HL-60 (cell line): ENCODE measurements at regions not wholly inside any gene's neighbourhood (a gene's known extent, or its start where the extent isn't known, plus 50 kb on each side); places are given as distances from the start of the nearest gene placed in this dataset.

Source experiments
- CTCF ChIP-seq: IDR thresholded peaks from one replicate; pipeline ENCODE4 v1.5.1; 2011; ENCODE audit warnings: low read length, control low read depth, inconsistent platforms; ENCODE audit not compliant: insufficient read depth
- POLR2AphosphoS5 ChIP-seq: IDR thresholded peaks from 2 replicates; pipeline ENCODE4 v1.6.1; 2012; ENCODE audit warnings: low read depth
- REST ChIP-seq: IDR thresholded peaks from 2 replicates; pipeline ENCODE4 v1.6.1; 2012; ENCODE audit warnings: low read depth; ENCODE audit not compliant: insufficient replicate concordance

GRCh38 chr13:61277088-61277487 lies 138.6 kb downstream of the PCDH20 start:
- TF ChIP-seq CTCF (no peak), POLR2AphosphoS5 (no peak), REST (no peak)
